PC-3 (cell line): ENCODE measurements at regions not wholly inside any gene's neighbourhood (a gene's known extent, or its start where the extent isn't known, plus 50 kb on each side); places are given as distances from the start of the nearest gene placed in this dataset.

Experiments used
- ATAC-seq: fragments of 200-7000 bp; cut with Tn5 transposase; 2 replicates; pipeline ENCODE4 v1.9.1; 2020; ENCODE audit warnings: mild to moderate bottlenecking, moderate library complexity
- BruUV-seq: library from RNA; stranded (reverse); fragments of 400-500 nt; replicated peaks from 2 replicates; lab custom pipeline; 2021; lab: Mats Ljungman, UMichigan
- CTCF ChIA-PET: fragments of 300-600 bp; sonication (Branson Sonifier 250); formaldehyde crosslinking; loops from one replicate; lab custom pipeline; 2022; ENCODE audit warnings: antibody characterized with exemption; lab: Charles Lee
- POLR2A ChIA-PET: fragments of 300-600 bp; sonication (Branson Sonifier 250); formaldehyde crosslinking; loops from one replicate; lab custom pipeline; 2022; ENCODE audit warnings: antibody characterized with exemption; ENCODE audit not compliant: unreplicated experiment; lab: Charles Lee
- DNase-seq: peaks from one replicate; pipeline ENCODE4 v3.0.0-alpha.2; 2015
- H2AFZ ChIP-seq: fragments of 300-600 bp; sonication (generic); 2 replicates; pipeline ENCODE4 v1.6.0; 2016; ENCODE audit warnings: antibody characterized with exemption, low read length
- H3F3A ChIP-seq: fragments of 300-600 bp; sonication (generic); one replicate; pipeline ENCODE4 v1.6.0; 2017; ENCODE audit warnings: antibody characterized with exemption, low read length, control low read depth, mild to moderate bottlenecking; ENCODE audit not compliant: unreplicated experiment
- H3K27ac ChIP-seq: fragments of 300-600 bp; sonication (generic); 2 replicates; pipeline ENCODE4 v1.5.1; 2016; ENCODE audit warnings: mild to moderate bottlenecking, low read length
- H3K27me3 ChIP-seq: fragments of 300-600 bp; sonication (generic); 2 replicates; pipeline ENCODE4 v1.6.1; 2016; ENCODE audit warnings: low read length, mixed read lengths
- H3K36me3 ChIP-seq: fragments of 300-600 bp; sonication (generic); 2 replicates; pipeline ENCODE4 v1.6.1; 2016; ENCODE audit warnings: low read depth, mixed run types, low read length, mixed read lengths
- H3K4me1 ChIP-seq: fragments of 300-600 bp; sonication (generic); 2 replicates; pipeline ENCODE4 v1.5.1; 2016; ENCODE audit warnings: low read length; ENCODE audit not compliant: insufficient read depth
- H3K4me2 ChIP-seq: fragments of 300-600 bp; sonication (generic); 2 replicates; pipeline ENCODE4 v1.6.0; 2016; ENCODE audit warnings: low read length
- H3K4me3 ChIP-seq: fragments of 300-600 bp; sonication (generic); 2 replicates; pipeline ENCODE4 v1.5.1; 2016; ENCODE audit warnings: mild to moderate bottlenecking, low read length, mixed read lengths
- H3K79me2 ChIP-seq: fragments of 300-600 bp; sonication (generic); 2 replicates; pipeline ENCODE4 v1.6.1; 2017; ENCODE audit warnings: low read length, mixed read lengths
- H3K9ac ChIP-seq: fragments of 300-600 bp; sonication (generic); 2 replicates; pipeline ENCODE4 v1.6.0; 2016; ENCODE audit warnings: mild to moderate bottlenecking, low read length
- H3K9me2 ChIP-seq: fragments of 300-600 bp; sonication (generic); replicated peaks from 2 replicates; pipeline ENCODE4 v1.6.1; 2016; ENCODE audit warnings: mixed run types, low read length, mixed read lengths
- H3K9me3 ChIP-seq: fragments of 300-600 bp; sonication (generic); 2 replicates; pipeline ENCODE4 v1.6.1; 2016; ENCODE audit warnings: low read length, mixed read lengths
- H4K20me1 ChIP-seq: fragments of 300-600 bp; sonication (generic); 2 replicates; pipeline ENCODE4 v1.6.1; 2016; ENCODE audit warnings: low read length, mixed read lengths
- EZH2 ChIP-seq: fragments of 300-600 bp; sonication (generic); IDR thresholded peaks from one replicate; pipeline ENCODE4 v1.6.1; 2017; ENCODE audit warnings: antibody characterized with exemption, mild to moderate bottlenecking, low read length; ENCODE audit not compliant: unreplicated experiment
- EZH2phosphoT487 ChIP-seq: fragments of 300-600 bp; sonication (generic); IDR thresholded peaks from 2 replicates; pipeline ENCODE4 v1.6.1; 2018; ENCODE audit warnings: mild to moderate bottlenecking, antibody characterized with exemption, low read length, borderline replicate concordance
- intact Hi-C: fragments of 100-400 bp; cut with micrococcal nuclease; formaldehyde crosslinking; loops from 2 replicates; pipeline ENCODE4 v1.9.0; 2023
- TF ChIP-seq, protein P1 (sequence below): fragments of 300-600 bp; sonication (generic); conservative IDR thresholded peaks from 2 replicates; pipeline ENCODE4 v1.5.1; 2017; ENCODE audit warnings: antibody characterized with exemption, low read depth, mild to moderate bottlenecking, low read length

DNA sequence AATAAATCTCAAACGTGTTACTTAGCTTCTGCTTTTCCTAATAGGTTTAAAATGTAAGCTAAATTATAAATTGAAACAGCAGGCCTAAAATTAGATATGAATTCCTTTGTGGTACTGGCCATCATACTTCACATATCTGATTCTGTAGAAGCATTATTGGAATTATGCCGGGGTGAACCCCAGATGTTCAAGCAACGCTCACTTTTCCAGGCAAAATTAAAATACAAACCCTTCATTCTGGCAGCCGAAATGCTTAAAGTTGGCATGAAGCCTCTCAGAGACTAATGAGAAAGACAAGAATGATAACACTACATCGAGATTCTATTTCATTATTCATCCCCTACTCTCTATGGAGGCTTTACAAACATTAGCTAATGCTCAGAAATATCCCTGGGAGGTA lies 1352.7 kb upstream of the ADGRL2 start:
- ChIA-PET CTCF (no interaction called here), POLR2A (no interaction called here)
- TF ChIP-seq EZH2 (no peak), EZH2phosphoT487 (no peak)
- TF ChIP-seq, protein P1, sequence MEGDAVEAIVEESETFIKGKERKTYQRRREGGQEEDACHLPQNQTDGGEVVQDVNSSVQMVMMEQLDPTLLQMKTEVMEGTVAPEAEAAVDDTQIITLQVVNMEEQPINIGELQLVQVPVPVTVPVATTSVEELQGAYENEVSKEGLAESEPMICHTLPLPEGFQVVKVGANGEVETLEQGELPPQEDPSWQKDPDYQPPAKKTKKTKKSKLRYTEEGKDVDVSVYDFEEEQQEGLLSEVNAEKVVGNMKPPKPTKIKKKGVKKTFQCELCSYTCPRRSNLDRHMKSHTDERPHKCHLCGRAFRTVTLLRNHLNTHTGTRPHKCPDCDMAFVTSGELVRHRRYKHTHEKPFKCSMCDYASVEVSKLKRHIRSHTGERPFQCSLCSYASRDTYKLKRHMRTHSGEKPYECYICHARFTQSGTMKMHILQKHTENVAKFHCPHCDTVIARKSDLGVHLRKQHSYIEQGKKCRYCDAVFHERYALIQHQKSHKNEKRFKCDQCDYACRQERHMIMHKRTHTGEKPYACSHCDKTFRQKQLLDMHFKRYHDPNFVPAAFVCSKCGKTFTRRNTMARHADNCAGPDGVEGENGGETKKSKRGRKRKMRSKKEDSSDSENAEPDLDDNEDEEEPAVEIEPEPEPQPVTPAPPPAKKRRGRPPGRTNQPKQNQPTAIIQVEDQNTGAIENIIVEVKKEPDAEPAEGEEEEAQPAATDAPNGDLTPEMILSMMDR: no peak
- H3K27me3 ChIP-seq: no peaks in the 10 kb centered on the region
- BruUV-seq: no TSS peak
- no peak overlapping the region for H3K9ac ChIP-seq
- ATAC-seq (no peak), DNase-seq (no peak)
- H3K9me3 ChIP-seq: no peaks in the 10 kb centered on the region
- H3K79me2 ChIP-seq: no peaks in the 10 kb centered on the region
- no peak overlapping the region for H3K4me2 ChIP-seq
- no peaks in the 10 kb centered on the region for H3K4me1 ChIP-seq
- no peaks in the 10 kb centered on the region for H3K9me2 ChIP-seq
- no peak overlapping the region for H2AFZ ChIP-seq
- intact Hi-C loops: no loop called here
- no peaks in the 10 kb centered on the region for H4K20me1 ChIP-seq
- no peaks in the 10 kb centered on the region for H3F3A ChIP-seq
- no peak overlapping the region for H3K27ac ChIP-seq
- H3K36me3 ChIP-seq: no peaks in the 10 kb centered on the region
- no peak overlapping the region for H3K4me3 ChIP-seq

DNA sequence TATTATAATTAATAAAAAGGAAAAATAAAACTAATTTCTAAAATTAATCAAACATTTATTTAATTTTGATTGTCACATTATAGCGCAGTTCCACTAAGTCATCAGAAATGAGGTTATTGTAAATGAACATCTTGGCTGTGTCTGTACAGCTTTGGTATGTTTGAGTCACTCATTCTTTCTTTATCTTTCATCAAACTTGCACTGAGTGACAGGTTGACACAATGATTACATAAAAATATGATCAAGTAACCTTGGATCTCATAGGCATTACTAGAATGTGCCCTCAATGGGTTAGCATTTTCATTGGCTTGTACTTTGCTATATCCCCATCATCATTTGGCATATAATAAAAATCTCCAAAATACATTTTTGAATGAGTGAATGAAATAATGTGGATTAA lies 1353.2 kb upstream of the ADGRL2 start:
- Histone ChIP-seq H3K27me3 (no peaks in the 10 kb centered on the region), H3K79me2 (no peaks in the 10 kb centered on the region), H3K36me3 (no peaks in the 10 kb centered on the region), H3K27ac (no peak overlapping the region), H3K4me2 (no peak overlapping the region), H3K9me3 (no peaks in the 10 kb centered on the region), H3K4me1 (no peaks in the 10 kb centered on the region), H3K4me3 (no peak overlapping the region), H2AFZ (no peak overlapping the region), H4K20me1 (no peaks in the 10 kb centered on the region), H3K9ac (no peak overlapping the region), H3K9me2 (no peaks in the 10 kb centered on the region), H3F3A (no peaks in the 10 kb centered on the region)
- DNase-seq (peak; percentile 27), ATAC-seq (no peak)
- intact Hi-C loops: no loop called here
- BruUV-seq: no TSS peak
- ChIA-PET POLR2A (no interaction called here), CTCF (no interaction called here)
- TF ChIP-seq EZH2phosphoT487 (no peak), EZH2 (no peak)
- TF ChIP-seq, protein P1: no peak

DNA sequence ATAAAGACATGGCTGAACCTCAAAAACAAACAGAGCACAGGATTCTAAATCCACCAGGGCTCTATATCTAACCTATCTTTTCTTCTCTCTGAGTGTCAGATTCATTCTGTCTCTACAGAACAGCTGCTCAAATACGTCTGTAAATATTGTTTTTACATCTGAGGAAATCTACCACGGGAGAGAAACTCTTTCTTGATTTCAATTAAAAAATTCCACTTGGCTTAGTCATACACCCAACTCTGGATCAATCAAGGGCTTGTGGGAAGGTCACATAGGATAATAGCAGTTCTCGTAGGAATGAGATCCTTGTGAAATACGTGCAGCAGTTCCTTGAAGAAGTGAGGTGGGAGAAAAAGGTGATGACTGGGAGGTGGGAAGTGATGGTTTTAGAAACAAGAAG lies 1355.7 kb upstream of the ADGRL2 start:
- no peak for ATAC-seq
- Histone ChIP-seq H3K36me3 (no peaks in the 10 kb centered on the region), H3K9ac (no peak overlapping the region), H3K9me3 (no peaks in the 10 kb centered on the region), H3K4me3 (no peak overlapping the region), H3K4me1 (no peaks in the 10 kb centered on the region), H3K79me2 (no peaks in the 10 kb centered on the region), H3K4me2 (no peak overlapping the region), H3K27ac (no peak overlapping the region), H2AFZ (no peak overlapping the region), H3K27me3 (no peaks in the 10 kb centered on the region), H4K20me1 (no peaks in the 10 kb centered on the region), H3F3A (no peaks in the 10 kb centered on the region), H3K9me2 (no peaks in the 10 kb centered on the region)
- ChIA-PET POLR2A (no interaction called here), CTCF (no interaction called here)
- no TSS peak for BruUV-seq
- DNase-seq: no peak
- TF ChIP-seq EZH2phosphoT487: no peak
- TF ChIP-seq, protein P1: no peak
- TF ChIP-seq EZH2: no peak
- intact Hi-C loops: no loop called here
